DLD1 (cell line): ENCODE measurements at regions not wholly inside any gene's neighbourhood (a gene's known extent, or its start where the extent isn't known, plus 50 kb on each side); places are given as distances from the start of the nearest gene placed in this dataset.

Source experiments
- in situ Hi-C: cut with HindIII; loops from 2 replicates; pipeline ENCODE4 v1.10.0; 2017; ENCODE audit warnings: low sequenced_read_pairs

DNA sequence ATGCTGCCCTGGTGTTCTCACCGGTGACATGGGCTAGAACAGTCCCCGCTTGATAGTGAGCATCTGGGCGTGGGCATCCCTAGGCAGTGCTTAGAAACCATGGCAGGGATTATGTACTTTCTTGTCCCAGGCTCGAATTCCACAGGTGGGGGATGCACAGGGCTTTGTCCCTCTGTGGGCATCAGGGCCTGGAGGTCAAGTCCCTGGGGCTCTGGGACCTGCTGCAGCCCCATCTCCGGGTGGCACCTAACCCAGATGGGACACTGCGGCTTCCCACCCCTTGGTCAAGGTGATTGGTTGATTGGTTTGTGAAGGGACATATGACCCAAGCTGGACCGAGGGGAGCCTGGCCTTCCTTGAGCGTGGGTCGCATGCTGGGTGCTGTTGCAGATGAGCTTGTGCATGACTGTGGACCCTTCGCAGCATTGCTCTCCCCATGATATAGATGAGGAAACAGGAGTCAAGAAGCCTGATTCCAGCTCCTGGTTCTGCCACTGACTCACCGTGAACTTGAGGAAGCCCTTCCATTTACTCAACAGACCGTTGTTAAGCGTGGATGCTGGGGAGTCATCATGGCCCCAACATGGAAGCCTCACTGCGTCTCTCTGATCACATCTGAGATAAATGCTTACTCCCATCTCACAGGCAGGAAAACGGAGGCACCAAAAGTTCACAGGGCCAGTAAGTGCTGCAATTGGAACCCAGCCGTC, 64.0 kb upstream of the RUNX3 start:
- in situ Hi-C loops = no loop called here

- in situ Hi-C loops = no loop called here
These were observed 62.7 kb upstream of the RUNX3 start for GRCh38 chr1:24992761-24993211.

DNA sequence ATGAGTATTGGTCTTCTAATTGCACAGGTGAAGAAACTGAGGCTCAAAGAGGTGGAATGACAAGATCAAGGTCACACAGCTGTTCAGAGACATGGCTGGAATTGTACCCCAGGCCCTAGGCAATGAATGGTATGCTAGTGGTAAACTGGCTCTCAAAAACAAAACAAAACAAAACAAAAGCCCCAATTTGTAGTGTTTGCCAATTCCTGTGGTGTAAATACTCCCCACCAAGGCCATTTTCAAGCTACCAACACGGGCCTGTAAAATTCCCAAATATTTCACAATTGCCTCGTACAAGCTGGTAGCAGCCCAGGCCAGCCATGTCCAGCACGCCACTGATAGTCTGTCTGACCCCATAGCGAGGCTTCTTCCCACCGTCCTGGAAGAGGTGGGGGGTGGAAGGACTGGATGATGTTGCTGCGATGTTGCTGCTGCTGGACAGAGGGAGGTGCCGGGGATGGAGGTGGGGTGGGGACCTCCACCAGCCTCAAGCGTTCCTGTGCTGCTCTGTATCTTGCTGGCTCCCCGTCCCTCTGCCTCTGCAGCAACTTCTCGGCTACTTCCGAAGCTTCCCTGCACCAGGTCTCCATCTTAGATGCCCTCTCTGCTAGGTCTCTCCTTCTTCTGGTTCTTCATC, 62.2 kb upstream of the RUNX3 start:
- in situ Hi-C loops = no loop called here

DNA sequence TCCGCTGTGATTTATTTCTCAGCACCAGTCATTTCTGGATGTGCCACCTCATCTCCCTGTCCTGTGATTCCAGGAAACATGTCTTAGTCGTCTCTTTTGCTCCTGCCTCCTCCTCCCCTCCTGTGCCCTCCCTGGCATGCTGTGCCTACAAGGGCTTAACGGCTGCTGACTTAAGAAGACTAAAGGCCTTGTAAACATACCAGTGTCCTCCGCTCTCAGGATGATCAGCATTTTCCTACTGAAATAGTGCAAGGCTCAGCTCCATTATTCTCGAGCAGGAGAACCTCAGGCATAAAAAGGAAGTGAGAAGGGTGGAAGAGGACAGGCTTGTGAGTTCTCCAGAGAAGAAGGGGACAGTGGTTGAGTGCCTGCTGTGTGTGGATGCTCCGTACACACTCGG, 61.6 kb upstream of the RUNX3 start:
- in situ Hi-C loops = no loop called here

DNA sequence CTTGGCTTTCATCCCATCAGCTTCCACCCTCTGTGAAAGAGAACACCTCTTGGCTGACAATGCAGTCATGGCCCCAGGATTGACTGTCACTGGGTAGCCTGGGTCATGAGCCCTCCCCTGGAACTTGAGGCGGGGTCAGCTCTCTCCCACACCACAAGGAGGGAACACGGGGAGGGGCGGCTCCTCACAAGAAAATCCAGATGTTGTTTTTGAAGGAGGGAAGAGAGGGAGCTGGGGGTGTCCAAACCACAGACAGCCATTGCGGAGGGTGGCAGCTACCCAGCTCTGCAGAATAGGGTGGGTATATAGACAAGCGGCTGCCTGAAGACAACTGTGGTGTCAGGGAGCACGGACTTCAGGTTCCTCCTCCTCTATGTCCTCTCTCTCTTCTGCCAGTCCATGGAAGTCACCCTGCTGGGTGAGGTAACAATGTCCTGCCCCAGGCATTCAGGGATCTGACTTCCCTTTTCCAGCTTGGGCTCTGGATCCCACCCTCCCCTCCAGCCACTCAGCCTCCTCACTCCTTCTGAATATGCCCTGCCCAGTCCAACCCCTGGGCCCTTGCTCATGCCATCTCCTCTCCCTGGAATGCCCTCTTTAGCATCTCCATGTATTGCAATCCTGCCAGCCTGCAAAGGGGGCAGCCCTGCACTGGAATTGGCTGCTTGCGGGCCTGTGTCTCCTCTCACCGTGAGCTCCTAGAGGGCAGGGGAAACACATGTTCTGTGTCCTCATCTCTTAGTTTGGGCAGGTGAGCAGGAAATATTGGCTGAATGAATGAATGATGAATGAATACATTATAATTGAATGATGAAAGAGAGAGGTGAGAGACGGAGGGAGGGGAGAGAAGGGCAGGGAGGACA, 60.9 kb upstream of the RUNX3 start:
- in situ Hi-C loops = no loop called here

GRCh38 chr1:24990136-24990535, 60.1 kb upstream of the RUNX3 start:
- in situ Hi-C loops = no loop called here

- in situ Hi-C loops = loop anchor here (5.0 kb wide), 2 partner anchors 53 to 62 kb away; no protein-coding TSS in a partner anchor
These were observed 59.0 kb upstream of the RUNX3 start for GRCh38 chr1:24989082-24989481.

- in situ Hi-C loops = loop anchor here (5.0 kb wide), 2 partner anchors 54 to 61 kb away; no protein-coding TSS in a partner anchor
These were observed 58.5 kb upstream of the RUNX3 start for GRCh38 chr1:24988558-24988912.

GRCh38 chr1:24987875-24988557, 57.9 kb upstream of the RUNX3 start:
- in situ Hi-C loops = loop anchor here (5.0 kb wide), 2 partner anchors 54 to 61 kb away; no protein-coding TSS in a partner anchor

GRCh38 chr1:24987424-24987823, 57.3 kb upstream of the RUNX3 start:
- in situ Hi-C loops = loop anchor here (5.0 kb wide), 2 partner anchors 55 to 60 kb away; no protein-coding TSS in a partner anchor

- in situ Hi-C loops = loop anchor here (5.0 kb wide), 2 partner anchors 56 to 59 kb away; no protein-coding TSS in a partner anchor
These were observed 56.4 kb upstream of the RUNX3 start for GRCh38 chr1:24986372-24986965.

DNA sequence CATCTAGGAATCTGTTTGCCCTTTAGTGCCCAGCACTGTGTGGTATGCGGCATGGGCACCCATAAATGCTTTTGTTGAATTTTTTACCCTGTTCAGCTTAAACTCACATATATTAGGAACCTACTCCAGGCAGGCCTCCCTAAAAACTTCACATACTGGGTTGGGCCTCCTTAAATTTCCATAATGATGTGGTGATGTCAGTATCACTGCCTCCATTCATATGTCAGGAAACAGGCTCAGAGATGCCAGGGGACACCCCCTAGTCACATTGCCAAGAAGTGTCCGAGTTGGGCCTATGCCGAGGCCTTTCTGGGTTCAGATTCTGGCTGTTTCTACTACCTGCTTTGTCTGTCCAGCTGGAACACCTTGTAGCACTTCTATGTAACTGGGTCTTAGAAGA, 55.7 kb upstream of the RUNX3 start:
- in situ Hi-C loops = loop anchor here (5.0 kb wide), 2 partner anchors 57 to 58 kb away; no protein-coding TSS in a partner anchor

DNA sequence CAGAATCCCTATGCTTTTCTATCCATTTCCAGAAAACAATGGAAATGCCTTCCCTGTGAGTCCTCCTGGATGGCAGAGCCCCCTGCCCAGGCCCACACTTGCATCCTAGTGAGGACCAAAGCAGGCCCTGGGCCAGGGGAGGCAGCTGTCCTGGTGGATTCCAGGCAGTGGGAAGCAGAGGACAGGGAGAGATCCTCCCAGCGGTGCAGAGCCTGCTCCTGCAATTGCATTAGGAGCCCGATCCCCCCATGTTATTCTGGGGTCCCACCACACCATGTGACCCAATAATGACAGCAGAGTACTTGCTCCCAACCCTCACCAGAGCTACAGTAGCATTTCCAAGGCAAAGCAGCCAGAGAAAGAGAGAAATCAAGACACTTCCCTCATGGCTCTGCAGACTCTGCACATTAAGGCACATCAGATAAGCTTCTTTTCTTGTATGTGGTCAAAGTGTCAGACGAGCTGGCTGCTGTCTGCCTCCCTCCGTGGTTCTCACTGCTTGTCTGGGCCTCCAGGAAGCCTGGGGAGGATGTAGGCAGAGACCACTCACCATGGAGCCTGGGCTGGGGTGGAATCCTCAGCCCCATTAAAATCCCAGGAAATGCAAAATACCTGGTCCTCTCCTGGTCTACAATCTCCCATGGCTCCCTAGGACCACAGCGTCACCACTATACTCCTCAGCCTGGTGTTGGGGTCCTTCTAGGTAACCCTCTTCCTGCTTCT, 54.9 kb upstream of the RUNX3 start:
- in situ Hi-C loops = loop anchor here (5.0 kb wide), 2 partner anchors 57 to 58 kb away; no protein-coding TSS in a partner anchor

- in situ Hi-C loops = no loop called here
These were observed 54.2 kb upstream of the RUNX3 start for GRCh38 chr1:24984300-24984699.

DNA sequence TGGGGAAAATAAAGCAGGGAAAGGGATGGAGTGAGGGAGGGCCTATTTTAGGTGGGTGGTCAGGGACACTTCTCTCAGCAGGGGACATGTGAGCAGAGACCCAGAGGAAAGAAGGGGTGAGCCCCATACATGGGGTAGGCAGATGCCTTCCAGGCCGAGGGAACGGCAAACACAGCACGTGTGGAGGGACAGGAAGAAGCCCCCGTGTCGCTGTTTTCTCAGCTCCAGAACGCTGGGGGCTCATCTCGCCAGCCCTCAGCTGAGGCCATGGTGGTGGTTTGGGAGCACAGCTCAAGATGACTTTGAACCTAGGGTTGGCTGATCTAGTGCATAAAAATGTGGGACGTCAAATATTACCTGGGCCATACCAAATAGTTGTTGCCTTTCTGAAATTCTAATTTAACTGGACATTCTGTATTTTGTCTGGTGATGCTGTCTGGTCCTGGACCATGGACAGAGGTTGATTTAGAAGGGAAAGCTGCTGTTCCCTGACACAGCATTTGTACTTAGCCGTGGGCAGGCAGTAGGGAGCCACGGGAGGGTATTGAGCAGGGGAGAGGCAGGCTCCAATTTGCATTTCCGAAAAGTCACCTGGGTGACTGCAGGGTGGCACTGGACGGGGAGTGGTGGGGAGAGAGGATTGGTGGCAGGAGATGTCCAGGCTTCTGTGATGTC, 53.1 kb upstream of the RUNX3 start:
- in situ Hi-C loops = no loop called here

DNA sequence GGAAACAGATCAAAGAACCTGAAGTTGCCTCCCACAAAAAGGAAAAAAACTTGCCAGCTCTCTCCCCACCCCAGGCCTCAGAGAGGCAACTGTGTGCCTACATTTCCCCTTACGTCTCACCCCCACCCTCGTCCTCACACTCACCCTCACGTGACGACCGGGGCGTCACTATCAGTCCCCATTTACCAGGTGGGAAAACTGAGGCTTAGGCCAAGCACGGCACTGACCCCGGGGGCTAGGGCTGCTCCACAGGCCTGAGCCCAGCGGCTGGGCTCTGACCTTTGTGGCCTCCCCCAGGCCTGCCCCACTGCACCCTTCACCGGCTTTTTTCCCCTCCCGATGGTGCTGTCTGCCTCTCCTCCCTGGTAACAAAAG, 51.5 kb upstream of the RUNX3 start:
- in situ Hi-C loops = no loop called here

DNA sequence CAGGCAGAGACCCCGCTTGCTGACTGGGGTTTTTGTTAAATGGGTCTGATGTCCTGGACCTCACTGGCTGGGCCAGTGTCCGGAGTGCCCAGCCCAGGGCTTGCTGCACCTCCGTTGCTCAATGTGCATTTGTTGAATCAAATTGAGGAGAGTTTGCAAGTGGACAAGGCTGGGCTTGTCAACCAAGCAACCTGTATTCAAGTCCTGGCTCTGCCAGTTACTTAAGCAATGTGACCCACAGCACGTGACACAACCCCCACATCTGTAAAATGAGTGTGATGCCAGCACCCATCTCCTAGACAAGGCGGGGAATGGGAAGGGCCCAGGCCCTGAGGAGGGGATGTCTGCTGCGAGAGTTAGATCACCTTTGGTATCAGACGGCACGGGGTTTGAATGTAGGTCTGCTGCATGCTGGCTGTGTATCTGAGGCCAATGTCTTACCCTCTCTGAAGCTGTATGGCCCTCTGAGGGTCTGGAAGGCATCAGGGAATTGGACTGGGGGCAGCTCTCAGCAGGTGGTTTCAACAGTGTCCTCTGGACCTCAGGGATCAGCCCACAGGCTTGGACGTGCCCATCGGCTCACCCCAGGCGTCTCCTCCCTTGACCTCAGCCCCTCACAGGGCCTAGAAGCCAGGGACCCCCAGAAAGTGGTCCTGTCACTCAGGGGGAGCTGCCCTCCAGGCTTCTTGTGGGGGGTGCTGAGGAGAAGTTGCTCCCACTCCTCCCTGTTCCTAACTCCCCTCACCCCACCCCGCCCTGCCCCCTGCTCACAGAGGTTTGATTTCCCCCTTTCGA, 51.0 kb upstream of the RUNX3 start:
- in situ Hi-C loops = no loop called here
